PC-3 (cell line): ENCODE measurements at regions not wholly inside any gene's neighbourhood (a gene's known extent, or its start where the extent isn't known, plus 50 kb on each side); places are given as distances from the start of the nearest gene placed in this dataset.
"Not testable (repeated sequence)": the region's sequence is repeated elsewhere in the genome, so short reads cannot be mapped to it uniquely, and the experiment has no call there.

Experiments
- ATAC-seq: fragments of 200-7000 bp; cut with Tn5 transposase; 2 replicates; pipeline ENCODE4 v1.9.1; 2020; ENCODE audit warnings: mild to moderate bottlenecking, moderate library complexity
- BruUV-seq: library from RNA; stranded (reverse); fragments of 400-500 nt; replicated peaks from 2 replicates; lab custom pipeline; 2021; lab: Mats Ljungman, UMichigan
- CTCF ChIA-PET: fragments of 300-600 bp; sonication (Branson Sonifier 250); formaldehyde crosslinking; loops from one replicate; lab custom pipeline; 2022; ENCODE audit warnings: antibody characterized with exemption; lab: Charles Lee
- POLR2A ChIA-PET: fragments of 300-600 bp; sonication (Branson Sonifier 250); formaldehyde crosslinking; loops from one replicate; lab custom pipeline; 2022; ENCODE audit warnings: antibody characterized with exemption; ENCODE audit not compliant: unreplicated experiment; lab: Charles Lee
- DNase-seq: peaks from one replicate; pipeline ENCODE4 v3.0.0-alpha.2; 2015
- H2AFZ ChIP-seq: fragments of 300-600 bp; sonication (generic); 2 replicates; pipeline ENCODE4 v1.6.0; 2016; ENCODE audit warnings: antibody characterized with exemption, low read length
- H3F3A ChIP-seq: fragments of 300-600 bp; sonication (generic); one replicate; pipeline ENCODE4 v1.6.0; 2017; ENCODE audit warnings: antibody characterized with exemption, low read length, control low read depth, mild to moderate bottlenecking; ENCODE audit not compliant: unreplicated experiment
- H3K27ac ChIP-seq: fragments of 300-600 bp; sonication (generic); 2 replicates; pipeline ENCODE4 v1.5.1; 2016; ENCODE audit warnings: mild to moderate bottlenecking, low read length
- H3K27me3 ChIP-seq: fragments of 300-600 bp; sonication (generic); 2 replicates; pipeline ENCODE4 v1.6.1; 2016; ENCODE audit warnings: low read length, mixed read lengths
- H3K36me3 ChIP-seq: fragments of 300-600 bp; sonication (generic); 2 replicates; pipeline ENCODE4 v1.6.1; 2016; ENCODE audit warnings: low read depth, mixed run types, low read length, mixed read lengths
- H3K4me1 ChIP-seq: fragments of 300-600 bp; sonication (generic); 2 replicates; pipeline ENCODE4 v1.5.1; 2016; ENCODE audit warnings: low read length; ENCODE audit not compliant: insufficient read depth
- H3K4me2 ChIP-seq: fragments of 300-600 bp; sonication (generic); 2 replicates; pipeline ENCODE4 v1.6.0; 2016; ENCODE audit warnings: low read length
- H3K4me3 ChIP-seq: fragments of 300-600 bp; sonication (generic); 2 replicates; pipeline ENCODE4 v1.5.1; 2016; ENCODE audit warnings: mild to moderate bottlenecking, low read length, mixed read lengths
- H3K79me2 ChIP-seq: fragments of 300-600 bp; sonication (generic); 2 replicates; pipeline ENCODE4 v1.6.1; 2017; ENCODE audit warnings: low read length, mixed read lengths
- H3K9ac ChIP-seq: fragments of 300-600 bp; sonication (generic); 2 replicates; pipeline ENCODE4 v1.6.0; 2016; ENCODE audit warnings: mild to moderate bottlenecking, low read length
- H3K9me2 ChIP-seq: fragments of 300-600 bp; sonication (generic); replicated peaks from 2 replicates; pipeline ENCODE4 v1.6.1; 2016; ENCODE audit warnings: mixed run types, low read length, mixed read lengths
- H3K9me3 ChIP-seq: fragments of 300-600 bp; sonication (generic); 2 replicates; pipeline ENCODE4 v1.6.1; 2016; ENCODE audit warnings: low read length, mixed read lengths
- H4K20me1 ChIP-seq: fragments of 300-600 bp; sonication (generic); 2 replicates; pipeline ENCODE4 v1.6.1; 2016; ENCODE audit warnings: low read length, mixed read lengths
- EZH2 ChIP-seq: fragments of 300-600 bp; sonication (generic); IDR thresholded peaks from one replicate; pipeline ENCODE4 v1.6.1; 2017; ENCODE audit warnings: antibody characterized with exemption, mild to moderate bottlenecking, low read length; ENCODE audit not compliant: unreplicated experiment
- EZH2phosphoT487 ChIP-seq: fragments of 300-600 bp; sonication (generic); IDR thresholded peaks from 2 replicates; pipeline ENCODE4 v1.6.1; 2018; ENCODE audit warnings: mild to moderate bottlenecking, antibody characterized with exemption, low read length, borderline replicate concordance
- intact Hi-C: fragments of 100-400 bp; cut with micrococcal nuclease; formaldehyde crosslinking; loops from 2 replicates; pipeline ENCODE4 v1.9.0; 2023
- TF ChIP-seq, protein P1 (sequence below): fragments of 300-600 bp; sonication (generic); conservative IDR thresholded peaks from 2 replicates; pipeline ENCODE4 v1.5.1; 2017; ENCODE audit warnings: antibody characterized with exemption, low read depth, mild to moderate bottlenecking, low read length

DNA sequence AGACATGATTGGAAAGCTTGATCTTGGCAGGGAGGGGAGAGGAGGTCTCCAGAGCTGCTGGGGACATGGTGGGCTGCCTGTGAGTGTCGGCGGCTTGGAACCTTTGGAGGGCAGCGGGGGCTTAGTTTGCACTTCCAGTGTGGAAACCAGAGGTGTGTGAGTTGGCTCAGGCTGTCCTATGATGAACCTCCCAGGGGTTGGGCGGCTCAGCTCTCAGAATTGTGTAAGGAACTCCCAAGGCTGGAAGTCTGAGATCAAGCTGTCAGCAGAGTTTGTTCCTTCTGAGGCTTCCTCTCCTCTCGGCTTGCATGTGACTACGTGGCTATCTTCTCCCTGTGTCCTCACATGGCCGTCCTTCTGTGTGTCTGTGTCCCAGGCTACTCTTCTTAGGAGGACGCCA is 87.9 kb upstream of the B3GAT1 start:
- ChIA-PET POLR2A (no interaction called here), CTCF (no interaction called here)
- TF ChIP-seq EZH2, result no peak
- TF ChIP-seq EZH2phosphoT487, result no peak
- TF ChIP-seq, protein P1, sequence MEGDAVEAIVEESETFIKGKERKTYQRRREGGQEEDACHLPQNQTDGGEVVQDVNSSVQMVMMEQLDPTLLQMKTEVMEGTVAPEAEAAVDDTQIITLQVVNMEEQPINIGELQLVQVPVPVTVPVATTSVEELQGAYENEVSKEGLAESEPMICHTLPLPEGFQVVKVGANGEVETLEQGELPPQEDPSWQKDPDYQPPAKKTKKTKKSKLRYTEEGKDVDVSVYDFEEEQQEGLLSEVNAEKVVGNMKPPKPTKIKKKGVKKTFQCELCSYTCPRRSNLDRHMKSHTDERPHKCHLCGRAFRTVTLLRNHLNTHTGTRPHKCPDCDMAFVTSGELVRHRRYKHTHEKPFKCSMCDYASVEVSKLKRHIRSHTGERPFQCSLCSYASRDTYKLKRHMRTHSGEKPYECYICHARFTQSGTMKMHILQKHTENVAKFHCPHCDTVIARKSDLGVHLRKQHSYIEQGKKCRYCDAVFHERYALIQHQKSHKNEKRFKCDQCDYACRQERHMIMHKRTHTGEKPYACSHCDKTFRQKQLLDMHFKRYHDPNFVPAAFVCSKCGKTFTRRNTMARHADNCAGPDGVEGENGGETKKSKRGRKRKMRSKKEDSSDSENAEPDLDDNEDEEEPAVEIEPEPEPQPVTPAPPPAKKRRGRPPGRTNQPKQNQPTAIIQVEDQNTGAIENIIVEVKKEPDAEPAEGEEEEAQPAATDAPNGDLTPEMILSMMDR, result no peak
- Histone ChIP-seq H3K9ac (no peak overlapping the region), H3K36me3 (no peaks in the 10 kb centered on the region; the same call in 1 of the 2 replicates), H3K4me1 (no peaks in the 10 kb centered on the region), H3K4me2 (no peak overlapping the region), H3K79me2 (no peaks in the 10 kb centered on the region), H3F3A (no peaks in the 10 kb centered on the region), H3K27ac (no peak overlapping the region), H2AFZ (no peak overlapping the region), H3K4me3 (no peak overlapping the region), H3K27me3 (no peaks in the 10 kb centered on the region), H3K9me2 (no peaks in the 10 kb centered on the region), H3K9me3 (peaks cover 9% of the 10 kb centered on the region; the same call in 1 of the 2 replicates), H4K20me1 (no peaks in the 10 kb centered on the region)
- no TSS peak for BruUV-seq
- intact Hi-C loops, result no loop called here
- ATAC-seq, result no peak
- DNase-seq, result no peak

DNA sequence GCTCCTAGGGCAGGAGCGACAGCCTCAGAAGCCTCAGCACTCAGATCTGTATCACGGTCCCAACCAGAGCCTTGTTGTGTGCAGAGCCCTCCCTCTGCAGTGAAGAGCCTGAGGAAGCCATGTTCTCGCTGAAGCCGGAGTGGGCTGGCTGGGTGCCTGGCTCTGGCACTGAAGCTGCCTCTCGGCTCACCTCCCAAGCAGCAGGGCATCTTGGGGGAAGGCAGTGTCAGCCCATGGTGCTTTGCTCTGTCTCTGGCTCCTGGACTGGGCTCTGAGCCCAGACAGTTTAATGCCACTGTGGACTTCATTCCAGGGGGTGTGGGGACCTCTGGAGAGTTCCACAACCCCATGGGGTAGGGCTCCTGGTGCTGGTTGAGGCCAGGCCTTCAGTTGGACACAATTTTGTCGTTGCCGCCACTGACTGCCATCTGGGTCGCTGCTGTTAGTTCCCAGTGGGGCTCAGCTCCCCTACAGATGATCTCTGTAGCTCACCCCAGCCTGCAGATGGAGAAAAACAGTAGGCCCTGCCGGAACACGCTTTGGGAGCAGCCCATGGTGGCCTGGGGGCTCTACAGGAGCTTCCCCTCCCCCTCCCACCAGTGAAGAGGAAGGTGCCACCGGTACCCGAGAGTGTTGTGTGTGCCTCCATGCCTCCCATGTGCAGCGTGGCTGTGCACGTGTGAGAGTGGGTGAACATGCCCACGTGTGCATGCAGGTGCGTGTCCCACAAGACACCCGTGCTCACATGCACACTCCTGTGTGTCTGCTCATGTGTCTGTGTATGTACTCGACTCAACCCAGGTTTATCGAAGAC is 86.5 kb upstream of the B3GAT1 start:
- H3K9me2 ChIP-seq, result no peaks in the 10 kb centered on the region
- ATAC-seq, result no peak
- DNase-seq, result no peak
- no peaks in the 10 kb centered on the region for H3K79me2 ChIP-seq
- H3K4me2 ChIP-seq, result no peak overlapping the region
- intact Hi-C loops, result no loop called here
- no peak overlapping the region for H3K4me3 ChIP-seq
- TF ChIP-seq, protein P1, result no peak
- H3K27ac ChIP-seq, result no peak overlapping the region
- BruUV-seq, result no TSS peak
- no peak overlapping the region for H2AFZ ChIP-seq
- no peaks in the 10 kb centered on the region for H3F3A ChIP-seq
- no peaks in the 10 kb centered on the region for H3K4me1 ChIP-seq
- ChIA-PET CTCF (no interaction called here), POLR2A (no interaction called here)
- no peaks in the 10 kb centered on the region for H4K20me1 ChIP-seq
- H3K36me3 ChIP-seq, result no peaks in the 10 kb centered on the region; the same call in 1 of the 2 replicates
- H3K9ac ChIP-seq, result no peak overlapping the region
- H3K27me3 ChIP-seq, result no peaks in the 10 kb centered on the region
- peaks cover 9% of the 10 kb centered on the region; the same call in 1 of the 2 replicates for H3K9me3 ChIP-seq

DNA sequence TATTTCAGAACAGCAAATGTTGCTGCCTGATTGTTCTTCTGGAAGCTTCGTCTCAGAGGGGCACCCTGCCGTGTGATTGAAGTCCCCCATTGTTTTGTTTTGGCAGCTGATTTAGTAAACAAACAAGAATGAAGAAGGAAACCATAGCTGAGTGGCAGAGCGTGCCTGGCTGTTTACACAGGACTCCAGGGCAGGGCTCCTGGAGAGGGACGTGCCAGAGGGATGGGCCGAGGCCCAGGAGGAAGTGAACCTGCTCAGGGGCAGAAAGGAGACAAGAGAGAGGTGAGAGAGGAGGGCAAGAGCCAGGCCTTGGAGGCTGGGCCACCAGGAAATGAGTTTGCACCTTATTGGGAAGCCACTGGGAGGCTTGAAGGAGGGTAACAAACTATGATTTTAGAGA is 85.5 kb upstream of the B3GAT1 start:
- no peak overlapping the region for H3K4me3 ChIP-seq
- no peaks in the 10 kb centered on the region for H3F3A ChIP-seq
- no peaks in the 10 kb centered on the region for H3K27me3 ChIP-seq
- no peak overlapping the region for H3K4me2 ChIP-seq
- no peak overlapping the region for H2AFZ ChIP-seq
- H3K9ac ChIP-seq, result no peak overlapping the region
- H3K79me2 ChIP-seq, result no peaks in the 10 kb centered on the region
- no peaks in the 10 kb centered on the region; the same call in 1 of the 2 replicates for H3K36me3 ChIP-seq
- TF ChIP-seq, protein P1, result no peak
- no peak for TF ChIP-seq EZH2phosphoT487
- TF ChIP-seq EZH2, result no peak
- no peaks in the 10 kb centered on the region for H4K20me1 ChIP-seq
- CTCF ChIA-PET, result no interaction called here
- ATAC-seq (no peak), DNase-seq (no peak)
- H3K9me2 ChIP-seq, result no peaks in the 10 kb centered on the region
- intact Hi-C loops, result no loop called here
- H3K4me1 ChIP-seq, result no peaks in the 10 kb centered on the region
- POLR2A ChIA-PET, result no interaction called here
- BruUV-seq, result no TSS peak
- no peak overlapping the region for H3K27ac ChIP-seq
- peaks cover 9% of the 10 kb centered on the region; the same call in 1 of the 2 replicates for H3K9me3 ChIP-seq

DNA sequence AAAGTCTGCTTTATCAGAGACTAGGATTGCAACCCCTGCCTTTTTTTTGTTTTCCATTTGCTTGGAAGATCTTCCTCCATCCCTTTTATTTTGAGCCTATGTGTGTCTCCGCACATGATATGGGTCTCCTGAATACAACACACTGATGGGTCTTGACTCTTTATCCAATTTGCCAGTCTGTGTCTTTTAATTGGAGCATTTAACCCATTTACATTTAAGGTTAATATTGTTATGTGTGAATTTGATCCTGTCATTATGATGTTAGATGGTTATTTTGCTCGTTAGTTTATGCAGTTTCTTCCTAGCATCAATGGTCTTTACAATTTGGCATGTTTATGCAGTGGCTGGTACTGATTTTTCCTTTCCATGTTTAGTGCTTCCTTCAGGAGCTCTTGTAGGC is 84.0 kb upstream of the B3GAT1 start:
- ATAC-seq, POLR2A ChIA-PET, H3K9me3 ChIP-seq, H3F3A ChIP-seq, CTCF ChIA-PET, DNase-seq, H3K27me3 ChIP-seq, H2AFZ ChIP-seq, H3K79me2 ChIP-seq, H3K4me3 ChIP-seq, H3K36me3 ChIP-seq, H4K20me1 ChIP-seq, H3K9me2 ChIP-seq, intact Hi-C loops, H3K27ac ChIP-seq, BruUV-seq, H3K9ac ChIP-seq, H3K4me2 ChIP-seq, H3K4me1 ChIP-seq: not testable (repeated sequence)
